Stimulated activated CD8-positive, alpha-beta memory T cell treated with anti-CD3 and anti-CD28 coated beads, Interleukin-4, amount 100 ng/mL, for 48 hours (primary cell): ENCODE measurements at regions not wholly inside any gene's neighbourhood (a gene's known extent, or its start where the extent isn't known, plus 50 kb on each side); places are given as distances from the start of the nearest gene placed in this dataset.

Experiments used
- DNase-seq: peaks from one replicate; pipeline ENCODE4 v3.0.0-alpha.2; 2020

GRCh38 chr5:165903835-165904234, 2387.6 kb upstream of the WWC1 start:
- no peak for DNase-seq

DNA sequence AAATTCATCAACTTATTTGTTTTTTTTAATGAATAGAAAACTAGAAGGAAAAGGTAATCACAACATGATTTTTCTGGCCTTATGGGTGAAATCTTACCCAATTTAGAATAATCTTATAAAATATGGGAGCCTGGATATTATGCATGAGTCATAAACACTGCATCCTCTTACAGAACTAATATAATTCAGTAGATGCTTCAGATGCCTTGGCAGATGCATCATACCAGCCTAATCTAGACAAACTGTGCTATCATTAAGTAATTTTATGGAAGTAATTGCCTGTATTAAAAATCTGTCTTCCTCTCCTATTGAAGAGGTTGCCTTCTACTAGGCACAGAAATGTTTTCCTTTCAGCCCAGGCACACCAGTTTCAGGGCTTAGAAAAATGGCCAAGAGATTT, 2384.6 kb upstream of the WWC1 start:
- no peak for DNase-seq

- DNase-seq: no peak
These were observed 2378.4 kb upstream of the WWC1 start for GRCh38 chr5:165913059-165913458.

GRCh38 chr5:165914456-165914855, 2377.0 kb upstream of the WWC1 start:
- no peak for DNase-seq

- DNase-seq: no peak
These were observed 2372.2 kb upstream of the WWC1 start for GRCh38 chr5:165919196-165919595.

DNA sequence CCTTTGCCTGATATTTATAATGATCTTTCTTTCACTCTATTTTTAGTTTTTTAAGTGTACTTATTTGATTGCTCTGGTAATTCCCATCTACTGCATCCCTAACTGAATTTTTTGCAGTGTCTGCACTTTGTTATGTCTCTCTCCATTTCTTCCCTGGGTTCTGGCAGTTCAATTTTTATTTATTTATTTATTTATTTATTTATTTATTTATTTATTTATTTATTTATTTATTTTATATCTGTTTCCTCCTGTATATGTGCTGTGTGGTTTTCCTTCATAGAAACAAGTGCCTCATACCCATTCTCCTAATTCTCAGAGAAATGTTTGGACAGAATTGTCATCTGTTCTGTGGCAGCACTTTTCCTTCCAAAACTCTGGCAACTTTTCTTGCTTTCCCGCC, 2370.8 kb upstream of the WWC1 start:
- DNase-seq: no peak

DNA sequence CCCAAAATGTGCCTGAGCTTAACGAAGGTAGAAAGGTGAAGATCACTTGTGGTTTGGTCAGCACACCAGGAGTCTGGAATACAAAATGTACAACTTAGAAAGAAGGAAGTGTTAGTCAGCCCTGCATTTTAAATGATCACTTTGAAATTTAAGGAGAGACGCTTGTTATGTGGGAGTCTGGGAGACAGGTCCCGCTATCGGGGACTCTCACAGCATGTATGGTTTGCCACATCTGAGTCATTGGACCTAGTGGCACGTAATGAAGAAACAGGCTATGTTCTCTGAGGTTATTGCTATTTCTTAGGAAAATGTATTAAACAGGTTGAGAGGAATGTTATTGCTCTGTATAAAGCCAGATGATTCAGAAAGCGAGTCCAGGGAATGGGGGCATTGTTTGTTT, 2362.5 kb upstream of the WWC1 start:
- no peak for DNase-seq

DNA sequence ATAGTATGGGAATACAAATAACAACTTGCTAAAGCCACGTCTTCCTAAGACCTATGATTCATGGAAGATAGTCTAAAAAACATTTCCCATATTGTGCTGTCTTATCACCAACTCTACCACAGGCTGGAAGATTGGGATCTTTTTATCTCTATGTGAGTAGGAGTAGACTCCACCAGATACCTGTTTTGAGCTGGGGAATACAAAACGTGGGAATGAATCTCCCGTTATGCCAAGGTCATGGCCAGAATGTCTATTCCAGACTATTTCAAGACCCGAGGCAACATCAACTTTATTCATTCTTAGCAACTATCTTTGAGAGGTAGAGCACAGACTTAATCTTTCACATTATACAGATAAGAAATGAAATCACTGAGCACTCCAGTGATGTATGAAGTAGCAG, 2350.9 kb upstream of the WWC1 start:
- no peak for DNase-seq

DNA sequence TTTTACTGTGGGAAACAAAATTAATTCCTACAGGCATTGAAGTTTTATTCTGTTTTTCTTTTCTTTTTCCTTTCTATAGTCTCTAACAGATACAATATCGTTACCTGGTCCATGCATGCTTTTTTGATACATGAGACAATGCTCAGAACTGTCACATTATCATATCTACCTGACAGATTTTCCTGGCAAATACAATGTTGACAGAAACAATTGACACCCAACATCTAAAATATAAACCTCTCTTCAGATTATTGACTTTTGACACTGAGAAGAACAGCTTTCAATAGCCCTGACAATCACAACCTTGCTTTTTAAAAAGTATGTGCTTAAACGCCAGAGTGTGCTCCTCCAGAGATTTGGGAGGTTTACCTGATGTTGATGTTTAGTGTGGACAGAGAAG, 2334.6 kb upstream of the WWC1 start:
- no peak for DNase-seq

GRCh38 chr5:165981671-165982070, 2309.8 kb upstream of the WWC1 start:
- no peak for DNase-seq

- DNase-seq: no peak
These were observed 2295.1 kb upstream of the WWC1 start for GRCh38 chr5:165996201-165996875.

- DNase-seq: no peak
These were observed 2291.6 kb upstream of the WWC1 start for GRCh38 chr5:165999693-166000320.

GRCh38 chr5:166004006-166004405, 2287.4 kb upstream of the WWC1 start:
- DNase-seq: no peak

GRCh38 chr5:166013415-166013814, 2278.0 kb upstream of the WWC1 start:
- DNase-seq: no peak

DNA sequence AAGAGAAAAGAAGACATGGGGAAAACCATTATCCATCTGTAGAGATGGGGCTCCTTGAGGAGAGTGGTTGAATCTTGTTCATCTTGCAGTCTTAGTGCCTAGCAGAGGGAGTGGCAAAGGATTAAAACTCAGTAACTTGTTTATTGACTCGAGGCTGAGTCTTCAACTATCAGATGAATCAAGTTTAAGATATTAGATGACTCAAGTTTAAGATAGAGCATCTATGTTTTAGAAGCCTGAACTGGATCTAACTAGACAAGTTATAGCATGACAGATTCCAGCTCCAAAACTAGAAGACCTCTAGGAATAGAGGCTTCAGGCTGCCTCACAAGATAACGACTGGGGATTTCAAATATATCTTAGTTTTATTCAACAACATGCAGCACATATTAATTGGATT, 2277.2 kb upstream of the WWC1 start:
- DNase-seq: no peak

- DNase-seq: no peak
These were observed 2272.7 kb upstream of the WWC1 start for GRCh38 chr5:166018716-166019115.

DNA sequence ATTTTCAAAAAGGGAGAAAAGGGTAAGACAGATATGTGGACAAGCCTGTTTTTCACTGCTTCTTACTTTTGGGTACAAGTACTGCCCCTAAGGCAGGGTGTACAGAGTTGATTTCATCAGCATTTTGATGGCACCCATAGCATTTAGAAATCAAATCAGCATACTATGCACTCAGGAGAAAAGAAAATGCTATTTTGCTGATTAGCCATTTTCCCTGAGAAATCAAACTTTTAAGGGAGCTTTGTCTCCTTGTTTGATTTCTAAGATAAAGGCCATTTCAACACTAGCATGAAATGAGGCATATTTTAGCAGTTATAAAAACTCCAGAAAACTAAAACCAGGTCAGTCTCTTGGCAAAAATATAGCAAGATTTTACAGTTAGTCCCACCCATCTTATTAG, 2269.4 kb upstream of the WWC1 start:
- no peak for DNase-seq

DNA sequence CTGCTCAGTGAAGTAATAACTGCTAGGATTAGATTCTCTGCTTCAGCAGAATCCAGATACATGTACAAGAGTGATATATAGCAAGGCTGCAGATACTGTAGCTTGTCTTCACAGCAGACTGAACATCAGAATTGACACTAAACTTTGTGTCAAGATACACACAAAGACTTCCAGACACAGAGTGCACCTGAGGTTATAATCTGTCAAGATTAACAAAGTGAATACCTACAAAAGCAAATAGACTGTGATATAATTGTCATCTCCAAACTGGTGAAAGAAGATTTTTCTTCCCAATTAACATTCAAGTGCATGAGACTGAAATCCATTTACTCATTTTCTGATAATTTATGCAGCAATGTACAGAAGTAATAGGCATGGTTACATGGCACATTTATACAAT, 2266.5 kb upstream of the WWC1 start:
- no peak for DNase-seq

DNA sequence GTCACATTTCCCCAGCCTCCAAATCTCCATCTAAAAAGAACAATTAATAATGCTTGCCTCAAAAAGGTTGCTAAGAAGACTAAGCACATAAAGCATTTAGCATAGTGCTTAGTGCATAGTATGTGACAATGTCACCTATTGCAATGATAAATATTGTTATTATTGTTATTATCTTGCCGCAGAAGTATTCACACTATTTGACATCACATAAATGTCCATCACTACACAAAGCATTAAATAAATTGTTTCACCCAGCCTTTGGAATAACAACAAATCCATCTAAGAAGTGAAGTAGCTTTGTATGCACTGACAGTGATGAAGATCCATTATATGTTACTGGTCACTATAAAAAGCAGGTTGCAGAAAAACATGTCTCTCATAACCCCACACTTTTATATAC, 2263.9 kb upstream of the WWC1 start:
- no peak for DNase-seq

GRCh38 chr5:166031926-166032325, 2259.5 kb upstream of the WWC1 start:
- DNase-seq: no peak

DNA sequence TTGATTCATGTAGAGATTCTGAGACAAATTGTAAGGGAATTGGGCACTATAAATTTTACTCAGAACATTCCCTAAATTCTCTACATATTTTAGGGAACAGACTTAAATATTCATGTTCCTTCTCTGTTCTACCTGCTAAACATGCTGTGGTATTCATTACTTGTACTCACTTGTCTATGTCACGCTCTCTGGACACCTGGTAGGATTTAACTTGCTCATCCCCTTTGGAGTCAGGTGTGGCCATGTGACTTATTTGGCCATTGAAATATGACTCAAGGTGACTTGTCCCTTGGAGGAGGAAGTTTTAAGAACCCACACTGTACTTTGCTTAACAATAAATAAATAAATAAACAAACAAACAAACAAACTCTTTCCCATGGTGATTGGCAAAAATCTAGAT, 2258.8 kb upstream of the WWC1 start:
- no peak for DNase-seq

DNA sequence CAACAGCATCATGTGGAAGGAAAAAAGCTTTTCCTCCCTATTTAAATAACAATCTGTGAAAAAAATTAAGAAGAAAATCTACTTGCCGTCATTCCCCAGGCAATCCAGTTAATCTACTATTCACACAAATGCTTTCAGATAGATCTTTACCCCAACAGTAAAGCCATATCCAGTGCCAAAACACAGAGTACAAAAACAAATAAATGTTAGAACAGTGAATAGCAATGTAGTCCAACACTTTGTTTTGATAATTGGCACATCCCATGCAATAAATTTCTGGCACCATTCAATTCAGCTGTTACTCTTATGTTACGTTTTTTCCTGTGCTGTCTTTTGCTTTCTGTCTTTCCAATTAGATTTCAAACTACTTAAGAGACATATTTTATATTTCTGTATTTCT, 2245.5 kb upstream of the WWC1 start:
- DNase-seq: no peak

- no peak for DNase-seq
These were observed 2244.5 kb upstream of the WWC1 start for GRCh38 chr5:166046956-166047355.

DNA sequence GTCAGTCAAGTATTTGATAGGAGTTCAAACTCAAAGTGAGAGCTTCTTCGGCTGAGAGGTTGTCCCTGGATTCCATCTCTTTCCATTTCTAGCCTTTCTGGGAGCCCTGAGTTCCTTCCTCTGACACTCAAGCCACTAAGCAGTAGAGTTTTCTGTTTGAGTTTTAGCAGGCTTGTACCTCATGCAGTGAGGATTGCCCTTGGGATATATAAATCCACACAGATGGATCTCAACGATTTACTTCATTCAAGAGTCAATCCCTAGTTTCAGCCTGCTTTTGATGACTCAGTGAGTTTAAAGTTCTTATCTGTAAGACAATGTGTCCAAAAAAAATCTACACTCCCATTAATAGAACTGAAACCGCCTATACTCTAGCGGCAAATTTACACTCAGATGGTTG, 2240.9 kb upstream of the WWC1 start:
- DNase-seq: no peak

DNA sequence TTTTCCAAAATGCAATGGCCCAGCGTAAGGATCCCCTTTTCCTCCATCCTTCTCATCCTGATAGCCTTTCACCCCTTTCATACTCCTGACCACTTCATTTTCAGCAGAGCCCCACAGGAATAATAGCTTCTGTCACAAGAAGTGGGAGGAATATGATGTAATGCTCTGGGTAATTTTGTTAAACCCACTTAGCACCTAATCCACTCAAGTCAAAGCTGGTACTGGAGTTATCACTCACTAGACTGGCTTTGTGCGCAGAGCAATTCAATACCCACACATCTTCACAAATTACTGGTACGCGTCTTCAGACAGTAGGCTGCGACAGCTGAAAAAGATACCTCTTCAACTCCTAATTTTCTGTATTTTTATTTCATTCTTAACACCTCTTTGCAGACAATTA, 2232.8 kb upstream of the WWC1 start:
- DNase-seq: no peak
